NT2/D1 (cell line): ENCODE measurements at regions not wholly inside any gene's neighbourhood (a gene's known extent, or its start where the extent isn't known, plus 50 kb on each side); places are given as distances from the start of the nearest gene placed in this dataset.

Experiments
- DNase-seq: peaks from one replicate; pipeline ENCODE4 v3.0.0-alpha.2; 2011; ENCODE audit warnings: low read depth, low spot score
- H3K27me3 ChIP-seq: 2 replicates; pipeline ENCODE4 v1.6.0; 2011; ENCODE audit warnings: mild to moderate bottlenecking; ENCODE audit not compliant: insufficient read length, insufficient read depth
- H3K36me3 ChIP-seq: 2 replicates; pipeline ENCODE4 v1.6.1; 2011; ENCODE audit warnings: mild to moderate bottlenecking, low read length, mixed read lengths; ENCODE audit not compliant: insufficient read depth, insufficient read length
- H3K4me1 ChIP-seq: 2 replicates; pipeline ENCODE4 v1.5.1; 2011; ENCODE audit not compliant: insufficient read depth, insufficient read length
- H3K4me3 ChIP-seq: 2 replicates; pipeline ENCODE4 v1.5.1; 2011; ENCODE audit warnings: low read depth; ENCODE audit not compliant: insufficient read length
- H3K9ac ChIP-seq: 2 replicates; pipeline ENCODE4 v1.6.0; 2011; ENCODE audit warnings: low read depth; ENCODE audit not compliant: insufficient read length
- H3K9me3 ChIP-seq: 2 replicates; pipeline ENCODE4 v1.5.1; 2011; ENCODE audit warnings: mild to moderate bottlenecking, low read length; ENCODE audit not compliant: insufficient read depth
- SUZ12 ChIP-seq: IDR thresholded peaks from 2 replicates; pipeline ENCODE4 v1.6.1; 2011; ENCODE audit not compliant: insufficient read length, insufficient read depth; ENCODE audit errors: extremely low read depth
- YY1 ChIP-seq: IDR thresholded peaks from 2 replicates; pipeline ENCODE4 v1.6.1; 2011; ENCODE audit not compliant: insufficient read length, insufficient read depth
- ZNF274 ChIP-seq: IDR thresholded peaks from 2 replicates; pipeline ENCODE4 v1.6.1; 2011; ENCODE audit warnings: mild to moderate bottlenecking, low read depth, low read length

DNA sequence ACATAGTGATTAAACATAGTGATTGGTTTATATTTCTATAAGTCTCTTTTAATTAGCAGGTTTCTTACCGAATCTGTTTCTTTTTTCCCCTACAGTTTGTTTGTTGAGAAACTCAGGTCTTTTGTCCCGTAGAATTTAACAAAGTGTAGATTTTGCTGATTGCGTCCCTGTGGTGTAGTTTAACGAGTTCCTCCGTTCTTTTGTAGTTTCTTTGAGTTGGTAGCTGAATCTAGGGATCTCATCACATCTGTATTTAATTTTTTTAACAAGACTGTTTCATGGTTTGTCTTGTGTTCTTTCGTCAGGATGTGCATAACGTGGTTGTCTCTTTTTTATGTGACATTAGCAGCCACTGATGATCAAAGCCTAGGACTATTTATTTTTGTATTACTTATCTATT, 111.1 kb downstream of the AKAP11 start:
- H3K4me3 ChIP-seq = no peak overlapping the region
- H3K36me3 ChIP-seq = no peaks in the 10 kb centered on the region
- peaks cover 5% of the 10 kb centered on the region; the same call in 1 of the 2 replicates for H3K9me3 ChIP-seq
- no peaks in the 10 kb centered on the region for H3K27me3 ChIP-seq
- no peak for DNase-seq
- TF ChIP-seq YY1 (no peak), SUZ12 (no peak), ZNF274 (no peak)
- H3K9ac ChIP-seq = no peak overlapping the region
- no peaks in the 10 kb centered on the region for H3K4me1 ChIP-seq

DNA sequence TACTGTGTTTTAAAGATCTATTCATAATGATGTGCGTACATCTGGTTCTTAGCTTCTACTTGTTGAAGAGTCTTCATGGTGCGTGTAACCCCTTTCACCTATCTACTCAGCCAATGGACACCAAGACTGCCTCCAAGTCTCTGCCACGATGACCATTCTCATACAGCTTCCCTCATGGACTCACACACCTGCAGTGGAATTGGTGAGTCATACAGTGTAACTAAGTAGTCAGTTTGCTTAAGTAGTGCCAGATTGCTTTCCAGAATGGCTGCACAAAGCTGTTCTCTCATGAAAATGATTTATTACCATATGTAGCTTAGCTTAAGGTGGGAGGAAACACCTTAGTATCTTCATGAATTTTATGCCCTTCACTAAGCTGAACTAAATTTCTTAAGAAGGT, 112.3 kb downstream of the AKAP11 start:
- Histone ChIP-seq H3K36me3 (no peaks in the 10 kb centered on the region), H3K4me3 (no peak overlapping the region), H3K9me3 (peaks cover 5% of the 10 kb centered on the region; the same call in 1 of the 2 replicates), H3K4me1 (no peaks in the 10 kb centered on the region), H3K27me3 (no peaks in the 10 kb centered on the region), H3K9ac (no peak overlapping the region)
- DNase-seq = no peak
- TF ChIP-seq YY1 = no peak
- TF ChIP-seq ZNF274 = no peak
- no peak for TF ChIP-seq SUZ12

DNA sequence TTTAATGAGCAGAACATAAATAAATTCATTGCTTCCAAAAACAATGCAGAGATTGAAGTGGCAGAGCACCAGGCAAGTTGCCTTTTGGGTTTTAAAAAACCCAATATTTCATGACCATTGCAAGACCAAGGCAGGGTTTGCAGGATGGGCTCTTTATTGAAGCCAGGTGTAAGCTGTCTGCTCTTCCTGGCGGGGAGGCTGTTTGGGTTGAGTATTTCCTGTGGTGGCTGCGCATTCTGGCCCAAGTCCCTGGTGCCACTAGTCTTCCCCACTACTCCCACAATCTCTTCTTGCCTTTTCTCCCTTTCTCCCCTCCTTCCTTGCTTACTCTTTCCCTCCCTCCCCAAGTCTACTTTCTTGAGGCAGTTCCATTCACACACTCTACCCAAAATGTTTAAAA, 116.4 kb downstream of the AKAP11 start:
- Histone ChIP-seq H3K9me3 (no peaks in the 10 kb centered on the region), H3K36me3 (no peaks in the 10 kb centered on the region), H3K27me3 (no peaks in the 10 kb centered on the region), H3K4me1 (no peaks in the 10 kb centered on the region), H3K4me3 (no peak overlapping the region), H3K9ac (no peak overlapping the region)
- no peak for DNase-seq
- no peak for TF ChIP-seq YY1
- no peak for TF ChIP-seq SUZ12
- TF ChIP-seq ZNF274 = no peak

DNA sequence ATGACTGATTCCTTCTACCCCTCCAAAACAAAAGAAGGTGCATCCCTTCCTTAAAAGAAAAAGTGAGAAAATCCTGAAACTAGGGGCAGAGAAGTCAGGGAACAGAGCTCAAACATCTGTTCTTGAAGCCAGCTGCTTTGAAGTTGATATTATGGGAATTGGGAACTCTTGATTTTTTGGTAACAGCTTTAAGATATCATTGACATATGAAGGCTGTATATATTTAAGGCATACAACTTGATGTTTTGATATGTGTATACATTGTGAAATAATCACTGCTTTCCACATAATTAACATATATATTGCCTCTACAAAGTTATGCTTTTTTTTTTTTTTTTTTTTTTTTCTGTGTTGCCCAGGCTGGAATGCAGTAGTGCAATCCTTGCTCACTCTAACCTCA, 117.1 kb downstream of the AKAP11 start:
- DNase-seq = no peak
- no peaks in the 10 kb centered on the region for H3K36me3 ChIP-seq
- H3K4me3 ChIP-seq = no peak overlapping the region
- no peaks in the 10 kb centered on the region for H3K4me1 ChIP-seq
- H3K9me3 ChIP-seq = no peaks in the 10 kb centered on the region
- H3K27me3 ChIP-seq = no peaks in the 10 kb centered on the region
- TF ChIP-seq YY1 (no peak), ZNF274 (no peak), SUZ12 (no peak)
- no peak overlapping the region for H3K9ac ChIP-seq

DNA sequence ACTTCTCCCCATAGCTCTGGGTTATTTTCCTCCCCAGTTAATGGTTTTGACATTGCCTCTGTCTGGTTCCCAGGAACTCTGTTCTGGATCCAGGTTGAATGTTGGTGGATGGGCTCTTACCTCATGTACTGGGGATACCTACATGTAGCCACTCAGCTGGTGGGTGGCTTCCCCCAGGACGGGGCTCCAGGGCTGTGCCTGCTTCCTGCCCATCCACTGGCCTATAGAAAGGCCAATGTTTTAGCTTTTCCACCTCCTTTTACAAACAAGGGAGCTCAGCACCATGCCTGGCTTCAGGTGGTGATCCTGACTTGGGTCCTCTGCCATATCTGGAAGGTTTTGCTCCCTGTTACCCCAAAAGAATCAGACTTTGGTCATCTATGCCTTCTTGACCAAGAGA, 120.2 kb downstream of the AKAP11 start:
- H3K4me3 ChIP-seq = no peak overlapping the region
- TF ChIP-seq SUZ12 = no peak
- TF ChIP-seq ZNF274 = no peak
- no peak for TF ChIP-seq YY1
- H3K4me1 ChIP-seq = no peaks in the 10 kb centered on the region

DNA sequence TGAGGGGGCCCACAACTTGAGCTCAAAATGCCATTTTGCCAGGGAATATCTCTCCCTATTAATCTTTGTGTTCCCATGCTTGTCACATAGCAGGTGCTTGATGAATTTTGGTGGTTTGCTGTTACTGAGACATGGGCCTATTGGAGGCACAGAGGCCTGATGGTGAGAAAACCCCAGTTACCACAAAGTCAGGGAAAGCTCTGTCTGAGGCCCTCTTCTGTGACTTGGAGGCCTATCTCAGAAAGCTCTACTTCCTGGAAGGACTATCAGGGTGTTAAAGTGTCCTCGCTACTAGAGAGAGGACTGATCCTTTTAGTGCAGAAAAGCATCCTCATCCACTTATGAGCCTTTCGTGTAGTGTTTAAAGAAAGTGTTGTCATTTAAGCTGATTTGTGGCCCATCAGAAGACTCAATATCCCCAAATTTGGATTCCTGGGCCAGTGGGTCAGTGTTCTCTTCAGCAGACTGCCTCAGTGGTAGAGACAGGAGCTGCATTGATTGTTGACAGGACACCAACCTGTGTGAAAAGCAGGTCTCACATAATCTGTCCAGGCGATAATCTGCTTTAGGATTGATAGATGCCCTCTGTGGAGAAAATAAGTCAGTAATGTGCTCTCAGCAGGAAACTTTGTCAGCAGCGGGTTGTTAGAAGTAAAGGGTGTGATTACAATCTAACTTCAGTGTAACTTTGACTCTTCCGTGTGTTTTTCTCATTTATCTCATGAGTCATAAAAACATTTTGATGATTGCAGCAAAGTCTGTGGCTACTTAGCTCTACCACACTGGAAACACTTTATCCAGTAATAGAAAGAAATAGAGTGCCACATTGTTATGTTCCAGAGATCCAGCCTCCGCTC, 121.0 kb downstream of the AKAP11 start:
- TF ChIP-seq YY1 (no peak), ZNF274 (no peak), SUZ12 (no peak)
- no peaks in the 10 kb centered on the region for H3K36me3 ChIP-seq
- H3K4me3 ChIP-seq = no peak overlapping the region
- H3K9ac ChIP-seq = no peak overlapping the region
- H3K9me3 ChIP-seq = no peaks in the 10 kb centered on the region
- H3K4me1 ChIP-seq = no peaks in the 10 kb centered on the region
- no peak for DNase-seq
- H3K27me3 ChIP-seq = no peaks in the 10 kb centered on the region

More for the DNA sequence above, 120.2 kb downstream of the AKAP11 start:
- no peaks in the 10 kb centered on the region for H3K9me3 ChIP-seq
- H3K36me3 ChIP-seq = no peaks in the 10 kb centered on the region
- no peak overlapping the region for H3K9ac ChIP-seq
- no peak for DNase-seq
- no peaks in the 10 kb centered on the region for H3K27me3 ChIP-seq

DNA sequence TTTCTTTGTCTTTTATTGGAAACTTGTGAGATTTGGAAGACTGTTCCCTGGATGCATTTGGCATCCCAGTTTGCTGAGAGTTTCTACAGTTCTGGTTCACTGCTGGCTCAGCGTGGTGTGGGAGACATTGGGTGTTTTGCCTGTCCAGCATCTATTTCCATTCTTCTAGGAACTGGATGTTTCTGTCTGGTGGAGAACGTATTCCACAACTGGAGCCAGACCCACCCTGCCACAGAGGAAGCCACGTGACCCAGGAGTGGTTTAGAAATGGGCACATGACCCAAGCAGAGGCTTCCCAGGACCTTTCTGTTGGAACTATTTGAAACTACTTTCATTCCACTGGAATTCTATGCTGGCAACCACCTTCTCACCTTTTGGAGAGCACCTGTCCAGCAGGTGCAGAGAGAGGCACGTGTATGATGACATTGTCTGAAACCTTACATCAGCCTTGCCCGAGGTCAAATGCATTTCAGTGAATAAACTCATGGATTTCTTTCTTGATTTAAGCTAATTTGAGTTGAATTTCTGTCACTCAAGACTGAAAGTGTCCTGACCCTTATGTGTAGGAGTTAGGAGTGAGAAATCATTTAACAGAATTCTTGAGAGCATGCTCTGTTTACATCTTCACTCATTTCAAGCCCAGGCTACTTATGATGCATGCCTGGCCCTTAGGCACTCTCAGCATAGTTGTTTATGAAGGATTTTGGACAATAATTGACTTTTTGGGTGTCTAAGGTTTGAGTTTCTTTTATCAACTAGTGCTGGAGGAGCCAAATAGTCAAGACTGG, 121.8 kb downstream of the AKAP11 start:
- no peaks in the 10 kb centered on the region for H3K9me3 ChIP-seq
- H3K27me3 ChIP-seq = no peaks in the 10 kb centered on the region
- no peak for DNase-seq
- H3K9ac ChIP-seq = no peak overlapping the region
- peaks cover 2% of the 10 kb centered on the region for H3K4me1 ChIP-seq
- TF ChIP-seq ZNF274 = no peak
- H3K4me3 ChIP-seq = no peak overlapping the region
- no peaks in the 10 kb centered on the region for H3K36me3 ChIP-seq

DNA sequence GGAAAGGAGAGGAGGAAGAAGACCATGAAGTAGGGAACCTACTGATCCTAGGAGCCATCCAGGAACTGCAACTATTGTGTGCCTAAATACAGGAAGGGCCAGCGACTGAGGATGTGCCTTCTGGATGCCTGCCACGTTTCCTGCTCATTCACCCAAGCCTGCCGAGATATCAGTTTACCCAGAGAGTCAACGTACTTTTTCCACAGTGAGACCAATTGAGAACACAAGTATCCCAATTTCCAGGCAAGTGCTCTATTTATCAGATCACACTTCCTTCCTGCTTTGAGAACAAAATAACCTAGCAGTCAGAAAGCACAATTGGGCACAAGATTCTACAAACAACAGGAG, 122.4 kb downstream of the AKAP11 start:
- H3K4me3 ChIP-seq = no peak overlapping the region
- H3K27me3 ChIP-seq = no peaks in the 10 kb centered on the region
- no peaks in the 10 kb centered on the region for H3K36me3 ChIP-seq
- H3K9ac ChIP-seq = no peak overlapping the region
- no peak for TF ChIP-seq ZNF274
- TF ChIP-seq YY1 = no peak
- no peak for TF ChIP-seq SUZ12
- no peak for DNase-seq
- H3K9me3 ChIP-seq = no peaks in the 10 kb centered on the region
- H3K4me1 ChIP-seq = peaks cover 4% of the 10 kb centered on the region
